Uterus (tissue), 3 donors: ENCODE measurements at regions not wholly inside any gene's neighbourhood (a gene's known extent, or its start where the extent isn't known, plus 50 kb on each side); places are given as distances from the start of the nearest gene placed in this dataset.

Source experiments
- DNase-seq, 2 donors: peaks; one replicate each; pipeline ENCODE4 v3.0.0-alpha.2; 2019 to 2020
- H3K27ac ChIP-seq, 2 donors: fragments of 200-600 bp; sonication (generic); 1 replicate in 1 of 2; 2 replicates in 1 of 2; pipeline ENCODE4 v1.5.1; 2016 to 2018
- H3K27me3 ChIP-seq, 2 donors: fragments of 200-600 bp; sonication (generic); one replicate each; pipeline ENCODE4 v1.5.1; 2018 to 2019; ENCODE audit warnings: control low read depth in 1 of 2
- H3K36me3 ChIP-seq, 2 donors: fragments of 200-600 bp; sonication (generic); one replicate each; pipeline ENCODE4 v1.5.1; 2019; ENCODE audit warnings: control low read depth in 1 of 2
- H3K4me1 ChIP-seq, 2 donors: fragments of 200-600 bp; sonication (generic); one replicate each; pipeline ENCODE4 v1.5.1; 2018 to 2019; ENCODE audit warnings: control low read depth in 1 of 2
- H3K4me3 ChIP-seq, 2 donors: fragments of 200-600 bp; sonication (generic); 1 replicate in 1 of 2; 2 replicates in 1 of 2; pipeline ENCODE4 v1.5.1; 2018 to 2019; ENCODE audit warnings: mild to moderate bottlenecking in 1 of 2
- H3K9me3 ChIP-seq, 2 donors: fragments of 200-600 bp; sonication (generic); one replicate each; pipeline ENCODE4 v1.5.1; 2019; ENCODE audit warnings: control low read depth in 1 of 2
- CTCF ChIP-seq, 4 experiments: fragments of 200-600 bp in 2 of 4; fragments of 450-650 bp in 2 of 4; sonication (generic) in 2 of 4; IDR thresholded peaks; one replicate each; pipeline ENCODE4 v1.5.1; 2016 to 2019; ENCODE audit warnings: antibody characterized with exemption in 4 of 4, mild to moderate bottlenecking in 2 of 4, moderate library complexity in 1 of 4
- POLR2A ChIP-seq, 2 donors: fragments of 450-650 bp; IDR thresholded peaks; one replicate each; pipeline ENCODE4 v1.6.1; 2016; ENCODE audit warnings: antibody characterized with exemption in 2 of 2, mild to moderate bottlenecking in 1 of 2, moderate library complexity in 1 of 2
- intact Hi-C: fragments of 100-400 bp; cut with DNase I; formaldehyde crosslinking; loops from one replicate; pipeline ENCODE4 v1.15.1; 2023; ENCODE audit warnings: low total_unique reads
- donor health status: DM: yes; HTN: yes; CAD: no.

- TF ChIP-seq POLR2A (IDR thresholded peaks at IDR 0.05): no peak
- no peak for TF ChIP-seq CTCF (IDR thresholded peaks at IDR 0.05)
- intact Hi-C loops: no loop called here
- H3K4me1 ChIP-seq: no peaks in the 10 kb centered on the region
- no peaks in the 10 kb centered on the region for H3K36me3 ChIP-seq
- no peaks in the 10 kb centered on the region for H3K9me3 ChIP-seq
- DNase-seq: no peak
- no peaks in the 10 kb centered on the region for H3K27me3 ChIP-seq
- no peak overlapping the region for H3K27ac ChIP-seq
- H3K4me3 ChIP-seq: no peak overlapping the region
Measured at GRCh38 chr5:109614981-109615380, 74.7 kb upstream of the MAN2A1 start.

DNA sequence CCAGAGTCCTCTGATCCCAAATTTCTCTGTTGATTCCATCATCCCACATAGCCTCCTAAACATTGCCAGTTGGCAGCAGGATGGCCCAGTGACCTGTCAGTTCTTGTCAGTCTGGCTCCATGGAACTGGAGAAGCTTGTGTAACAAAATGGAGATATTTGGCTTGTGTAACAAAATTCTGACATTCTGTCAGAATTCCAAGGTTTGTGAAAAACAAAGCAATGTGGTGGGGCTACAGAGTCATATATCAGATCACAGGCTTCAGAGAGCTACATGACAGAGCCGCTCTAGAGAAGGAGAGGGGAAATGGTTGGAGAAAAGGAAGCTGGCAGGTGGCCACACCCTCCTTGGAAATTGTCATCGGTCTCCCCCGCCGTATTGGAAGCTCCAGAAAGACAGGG is 75.4 kb upstream of the MAN2A1 start:
- intact Hi-C loops: no loop called here
- no peaks in the 10 kb centered on the region for H3K4me1 ChIP-seq
- no peak for DNase-seq
- no peak for TF ChIP-seq POLR2A (IDR thresholded peaks at IDR 0.05)
- TF ChIP-seq CTCF (IDR thresholded peaks at IDR 0.05): no peak
- no peaks in the 10 kb centered on the region for H3K27me3 ChIP-seq
- H3K9me3 ChIP-seq: no peaks in the 10 kb centered on the region
- H3K36me3 ChIP-seq: no peaks in the 10 kb centered on the region
- no peak overlapping the region for H3K4me3 ChIP-seq
- H3K27ac ChIP-seq: no peak overlapping the region

- intact Hi-C loops: no loop called here
- TF ChIP-seq CTCF (IDR thresholded peaks at IDR 0.05) (no peak), POLR2A (IDR thresholded peaks at IDR 0.05) (no peak)
- no peak overlapping the region for H3K4me3 ChIP-seq
- H3K27ac ChIP-seq: no peak overlapping the region
- DNase-seq: no peak
- H3K4me1 ChIP-seq: no peaks in the 10 kb centered on the region
- H3K27me3 ChIP-seq: no peaks in the 10 kb centered on the region
- no peaks in the 10 kb centered on the region for H3K36me3 ChIP-seq
- H3K9me3 ChIP-seq: no peaks in the 10 kb centered on the region
Measured at GRCh38 chr5:109612278-109612905, 77.3 kb upstream of the MAN2A1 start.

DNA sequence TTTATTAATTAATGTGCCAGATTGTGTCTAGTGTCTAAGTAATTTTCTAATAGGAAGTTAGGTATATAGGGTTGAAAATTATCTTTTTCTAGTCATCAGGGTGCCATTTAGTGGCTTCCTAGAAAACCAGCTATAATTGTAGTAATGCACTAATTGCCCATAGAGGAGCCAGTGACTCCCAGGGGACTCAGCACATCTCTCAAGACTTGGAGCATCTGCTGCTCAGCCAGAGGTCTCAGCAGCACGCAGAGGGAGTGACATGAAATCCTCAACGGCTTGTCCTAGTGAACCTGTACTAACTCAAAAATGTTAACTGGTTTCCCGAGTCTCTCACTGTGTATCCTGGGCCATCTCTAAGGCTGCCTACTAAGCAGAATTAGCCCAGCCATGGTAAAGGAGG is 78.2 kb upstream of the MAN2A1 start:
- TF ChIP-seq POLR2A (IDR thresholded peaks at IDR 0.05): no peak
- TF ChIP-seq CTCF (IDR thresholded peaks at IDR 0.05): no peak
- no peaks in the 10 kb centered on the region for H3K36me3 ChIP-seq
- no peak overlapping the region for H3K27ac ChIP-seq
- no peaks in the 10 kb centered on the region for H3K27me3 ChIP-seq
- no peak overlapping the region for H3K4me3 ChIP-seq
- no peaks in the 10 kb centered on the region for H3K9me3 ChIP-seq
- no peak for DNase-seq
- H3K4me1 ChIP-seq: no peaks in the 10 kb centered on the region
- intact Hi-C loops: no loop called here

GRCh38 chr5:109611061-109611460 is 78.7 kb upstream of the MAN2A1 start:
- Histone ChIP-seq H3K27me3 (no peaks in the 10 kb centered on the region), H3K9me3 (no peaks in the 10 kb centered on the region), H3K36me3 (no peaks in the 10 kb centered on the region), H3K4me3 (no peak overlapping the region), H3K4me1 (no peaks in the 10 kb centered on the region), H3K27ac (no peak overlapping the region)
- DNase-seq: no peak
- intact Hi-C loops: no loop called here
- TF ChIP-seq CTCF (IDR thresholded peaks at IDR 0.05) (no peak), POLR2A (IDR thresholded peaks at IDR 0.05) (no peak)
